ENCODE measurements at regions not wholly inside any gene's neighbourhood (a gene's known extent, or its start where the extent isn't known, plus 50 kb on each side); places are given as distances from the start of the nearest gene placed in this dataset.
"Not testable (repeated sequence)": the region's sequence is repeated elsewhere in the genome, so short reads cannot be mapped to it uniquely, and the experiment has no call there.

- H3K4me3 ChIP-seq (ENCODE audit: low read depth, low read length), result no peak overlapping the region
- no peak for TF ChIP-seq CTCF (IDR thresholded peaks at IDR 0.05; ENCODE audit: low read depth, low read length)
Measured at GRCh38 chr6:14287707-14288106, 170.1 kb downstream of the CD83 start.

GRCh38 chr6:14288910-14289309 lies 171.3 kb downstream of the CD83 start:
- no peak overlapping the region for H3K4me3 ChIP-seq (ENCODE audit: low read depth, low read length)

GRCh38 chr6:14290041-14290771 lies 172.6 kb downstream of the CD83 start:
- H3K4me3 ChIP-seq (ENCODE audit: low read depth, low read length), result no peak overlapping the region
- no peak for TF ChIP-seq CTCF (IDR thresholded peaks at IDR 0.05; ENCODE audit: low read depth, low read length)

More at GRCh38 chr6:14288910-14289309, 171.3 kb downstream of the CD83 start:
- no peak for TF ChIP-seq CTCF (IDR thresholded peaks at IDR 0.05; ENCODE audit: low read depth, low read length)

- TF ChIP-seq CTCF (IDR thresholded peaks at IDR 0.05; ENCODE audit: low read depth, low read length), result no peak
Measured at GRCh38 chr6:14290772-14291330, 173.3 kb downstream of the CD83 start.

GRCh38 chr6:14291331-14291730 lies 173.8 kb downstream of the CD83 start:
- no peak for TF ChIP-seq CTCF (IDR thresholded peaks at IDR 0.05; ENCODE audit: low read depth, low read length)
- H3K4me3 ChIP-seq (ENCODE audit: low read depth, low read length), result no peak overlapping the region

More at GRCh38 chr6:14290772-14291330, 173.3 kb downstream of the CD83 start:
- no peak overlapping the region for H3K4me3 ChIP-seq (ENCODE audit: low read depth, low read length)

- TF ChIP-seq CTCF (IDR thresholded peaks at IDR 0.05; ENCODE audit: low read depth, low read length), result no peak
- no peak overlapping the region for H3K4me3 ChIP-seq (ENCODE audit: low read depth, low read length)
Measured at GRCh38 chr6:14292119-14292518, 174.5 kb downstream of the CD83 start.

GRCh38 chr6:14294270-14294951 lies 176.8 kb downstream of the CD83 start:
- no peak for TF ChIP-seq CTCF (IDR thresholded peaks at IDR 0.05; ENCODE audit: low read depth, low read length)
- H3K4me3 ChIP-seq (ENCODE audit: low read depth, low read length), result no peak overlapping the region

- H3K4me3 ChIP-seq (ENCODE audit: low read depth, low read length), result not testable (repeated sequence)
Measured at GRCh38 chr6:14296698-14297097, 179.1 kb downstream of the CD83 start.

- not testable (repeated sequence) for H3K4me3 ChIP-seq (ENCODE audit: low read depth, low read length)
Measured at GRCh38 chr6:14297118-14297517, 179.5 kb downstream of the CD83 start.

- not testable (repeated sequence) for H3K4me3 ChIP-seq (ENCODE audit: low read depth, low read length)
Measured at GRCh38 chr6:14300189-14300588, 182.6 kb downstream of the CD83 start.

GRCh38 chr6:14300721-14301120 lies 183.1 kb downstream of the CD83 start:
- not testable (repeated sequence) for H3K4me3 ChIP-seq (ENCODE audit: low read depth, low read length)

All from WI38 (cell line).